HFFc6 (cell line): ENCODE measurements at regions not wholly inside any gene's neighbourhood (a gene's known extent, or its start where the extent isn't known, plus 50 kb on each side); places are given as distances from the start of the nearest gene placed in this dataset.

ENCODE experiments used
- DNase-seq: peaks from one replicate; pipeline ENCODE4 v3.0.0-alpha.2; 2018
- H3K27ac Mint-ChIP-seq: 2 replicates; pipeline ENCODE4 v1.8.0; 2020; ENCODE audit warnings: mild to moderate bottlenecking, mixed read lengths
- H3K27me3 Mint-ChIP-seq: 2 replicates; pipeline ENCODE4 v1.8.0; 2021; ENCODE audit warnings: mild to moderate bottlenecking, moderate library complexity, mixed read lengths; ENCODE audit not compliant: insufficient read depth
- H3K36me3 Mint-ChIP-seq: 2 replicates; pipeline ENCODE4 v1.8.0; 2021; ENCODE audit warnings: low read depth, mixed read lengths
- H3K4me1 Mint-ChIP-seq: 2 replicates; pipeline ENCODE4 v1.8.0; 2020; ENCODE audit warnings: low read depth, mixed read lengths
- H3K4me3 Mint-ChIP-seq: 2 replicates; pipeline ENCODE4 v1.8.0; 2020; ENCODE audit warnings: mild to moderate bottlenecking, moderate library complexity, mixed read lengths
- H3K9me3 Mint-ChIP-seq: 2 replicates; pipeline ENCODE4 v1.8.0; 2020; ENCODE audit warnings: mild to moderate bottlenecking, mixed read lengths
- TF ChIP-seq, protein P1 (sequence below): fragments of 200-600 bp; sonication (generic); IDR thresholded peaks from 2 replicates; pipeline ENCODE4 v1.5.0; 2021; ENCODE audit warnings: antibody characterized with exemption, mild to moderate bottlenecking

- TF ChIP-seq, protein P1, sequence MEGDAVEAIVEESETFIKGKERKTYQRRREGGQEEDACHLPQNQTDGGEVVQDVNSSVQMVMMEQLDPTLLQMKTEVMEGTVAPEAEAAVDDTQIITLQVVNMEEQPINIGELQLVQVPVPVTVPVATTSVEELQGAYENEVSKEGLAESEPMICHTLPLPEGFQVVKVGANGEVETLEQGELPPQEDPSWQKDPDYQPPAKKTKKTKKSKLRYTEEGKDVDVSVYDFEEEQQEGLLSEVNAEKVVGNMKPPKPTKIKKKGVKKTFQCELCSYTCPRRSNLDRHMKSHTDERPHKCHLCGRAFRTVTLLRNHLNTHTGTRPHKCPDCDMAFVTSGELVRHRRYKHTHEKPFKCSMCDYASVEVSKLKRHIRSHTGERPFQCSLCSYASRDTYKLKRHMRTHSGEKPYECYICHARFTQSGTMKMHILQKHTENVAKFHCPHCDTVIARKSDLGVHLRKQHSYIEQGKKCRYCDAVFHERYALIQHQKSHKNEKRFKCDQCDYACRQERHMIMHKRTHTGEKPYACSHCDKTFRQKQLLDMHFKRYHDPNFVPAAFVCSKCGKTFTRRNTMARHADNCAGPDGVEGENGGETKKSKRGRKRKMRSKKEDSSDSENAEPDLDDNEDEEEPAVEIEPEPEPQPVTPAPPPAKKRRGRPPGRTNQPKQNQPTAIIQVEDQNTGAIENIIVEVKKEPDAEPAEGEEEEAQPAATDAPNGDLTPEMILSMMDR = no peak
- Mint-ChIP-seq H3K9me3 (peaks cover 24% of the 10 kb centered on the region), H3K27ac (no peak overlapping the region), H3K4me1 (no peaks in the 10 kb centered on the region), H3K36me3 (no peaks in the 10 kb centered on the region), H3K4me3 (no peak overlapping the region), H3K27me3 (no peaks in the 10 kb centered on the region)
- no peak for DNase-seq
Measured at GRCh38 chr2:198640463-198640862, 817.3 kb downstream of the SATB2 start.

DNA sequence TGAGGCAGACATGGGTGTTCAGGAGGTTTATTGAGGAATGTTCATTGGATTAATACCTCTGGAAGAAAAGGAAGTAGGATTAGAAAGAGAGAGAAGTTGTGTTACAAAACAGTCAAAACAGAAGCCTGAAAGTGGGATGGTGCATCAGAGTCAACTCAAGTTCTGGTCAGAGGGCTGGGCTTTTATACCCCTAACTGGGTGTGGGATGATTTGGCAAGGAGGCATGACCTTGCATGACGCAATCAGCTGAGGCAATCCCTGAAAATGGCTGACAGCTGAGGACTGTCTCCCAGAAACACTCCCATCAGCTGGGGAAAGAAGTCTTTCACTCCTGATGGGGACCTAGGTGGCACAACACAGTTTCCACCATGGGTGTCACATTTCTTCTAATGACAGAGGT, 818.2 kb downstream of the SATB2 start:
- Mint-ChIP-seq H3K4me1 (no peaks in the 10 kb centered on the region), H3K4me3 (no peak overlapping the region), H3K9me3 (peaks cover 24% of the 10 kb centered on the region), H3K36me3 (no peaks in the 10 kb centered on the region), H3K27ac (no peak overlapping the region), H3K27me3 (no peaks in the 10 kb centered on the region)
- TF ChIP-seq, protein P1 = no peak
- no peak for DNase-seq

- DNase-seq = no peak
- TF ChIP-seq, protein P1 = no peak
- H3K27ac Mint-ChIP-seq = no peak overlapping the region
- H3K9me3 Mint-ChIP-seq = peaks cover 25% of the 10 kb centered on the region
- no peak overlapping the region for H3K4me3 Mint-ChIP-seq
- H3K27me3 Mint-ChIP-seq = no peaks in the 10 kb centered on the region
- H3K4me1 Mint-ChIP-seq = no peaks in the 10 kb centered on the region
- no peaks in the 10 kb centered on the region for H3K36me3 Mint-ChIP-seq
Measured at GRCh38 chr2:198638577-198638976, 819.2 kb downstream of the SATB2 start.

- H3K27me3 Mint-ChIP-seq = no peaks in the 10 kb centered on the region
- no peak overlapping the region for H3K4me3 Mint-ChIP-seq
- TF ChIP-seq, protein P1 = no peak
- H3K36me3 Mint-ChIP-seq = no peaks in the 10 kb centered on the region
- H3K9me3 Mint-ChIP-seq = peaks cover 25% of the 10 kb centered on the region
- no peak for DNase-seq
- H3K4me1 Mint-ChIP-seq = no peaks in the 10 kb centered on the region
- H3K27ac Mint-ChIP-seq = no peak overlapping the region
Measured at GRCh38 chr2:198630384-198630783, 826.0 kb downstream of the PLCL1 start.

DNA sequence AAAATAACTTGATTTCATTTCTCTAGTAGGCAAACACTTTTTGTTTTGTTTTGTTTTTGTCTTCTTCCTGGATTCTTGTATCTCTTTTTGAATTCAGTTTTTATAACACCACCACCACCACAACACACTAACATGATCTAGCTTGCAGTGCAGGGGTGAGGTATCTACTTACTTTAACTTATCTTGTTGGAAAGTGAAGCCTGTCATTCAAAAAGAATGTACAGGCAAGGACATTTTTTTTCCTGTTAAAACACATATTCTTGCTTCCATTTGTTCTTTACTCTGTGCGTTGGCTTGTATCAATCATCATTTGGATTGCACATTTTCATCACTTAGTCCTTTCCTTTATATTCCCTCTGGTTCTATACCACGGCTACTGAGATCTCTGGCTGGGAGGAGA, 824.2 kb downstream of the PLCL1 start:
- TF ChIP-seq, protein P1 = no peak
- Mint-ChIP-seq H3K4me3 (no peak overlapping the region), H3K36me3 (no peaks in the 10 kb centered on the region), H3K4me1 (no peaks in the 10 kb centered on the region), H3K27me3 (no peaks in the 10 kb centered on the region), H3K27ac (no peak overlapping the region), H3K9me3 (peaks cover 27% of the 10 kb centered on the region)
- DNase-seq = no peak
